ENCODE measurements at regions not wholly inside any gene's neighbourhood (a gene's known extent, or its start where the extent isn't known, plus 50 kb on each side); places are given as distances from the start of the nearest gene placed in this dataset.

GRCh38 chr5:96332535-96333366 lies 100.3 kb downstream of the PCSK1 start:
- no peak for TF ChIP-seq CTCF (conservative IDR thresholded peaks at IDR 0.05 in 1 of 2, IDR thresholded peaks at IDR 0.05 in 1 of 2; ENCODE audit: extremely low read depth in 1 of 2, insufficient read depth in 1 of 2, low read depth in 1 of 2, low read length in 2 of 2)
- no peak for TF ChIP-seq EZH2 (IDR thresholded peaks at IDR 0.05; ENCODE audit: borderline replicate concordance, low read length)

All from mammary epithelial cell (primary cell).